Keratinocyte (primary cell): ENCODE measurements at regions not wholly inside any gene's neighbourhood (a gene's known extent, or its start where the extent isn't known, plus 50 kb on each side); places are given as distances from the start of the nearest gene placed in this dataset.

Source experiments
- DNase-seq: peaks from one replicate; pipeline ENCODE4 v3.0.0-alpha.2; 2011; ENCODE audit warnings: low read depth, missing footprints, low spot score
- FAIRE-seq: peaks from 2 replicates; lab custom pipeline; 2011; peaks lifted over from hg19 to GRCh38; lab: Jason Lieb, UNC
- H2AFZ ChIP-seq: 2 replicates; pipeline ENCODE4 v1.6.0; 2012; ENCODE audit warnings: low read length, control low read depth, inconsistent platforms; ENCODE audit not compliant: control insufficient read depth
- H3K27ac ChIP-seq: 2 replicates; pipeline ENCODE4 v1.5.1; 2011; ENCODE audit warnings: low read length; ENCODE audit not compliant: control insufficient read depth, insufficient read depth
- H3K27me3 ChIP-seq: 3 replicates; pipeline ENCODE4 v1.6.0; 2011; ENCODE audit warnings: low read length; ENCODE audit not compliant: control insufficient read depth, insufficient read depth; ENCODE audit errors: extremely low read depth
- H3K36me3 ChIP-seq, 2 experiments: 2 replicates in 1 of 2; 3 replicates in 1 of 2; pipeline ENCODE4 v1.5.1; 2011; ENCODE audit warnings: low read length in 2 of 2, mild to moderate bottlenecking in 1 of 2; ENCODE audit not compliant: control insufficient read depth in 2 of 2, insufficient read depth in 2 of 2; ENCODE audit errors: extremely low read depth in 1 of 2
- H3K4me1 ChIP-seq: 3 replicates; pipeline ENCODE4 v1.5.1; 2011; ENCODE audit warnings: low read length; ENCODE audit not compliant: control insufficient read depth, insufficient read depth; ENCODE audit errors: extremely low read depth
- H3K4me2 ChIP-seq: 3 replicates; pipeline ENCODE4 v1.6.0; 2011; ENCODE audit warnings: low read depth, low read length; ENCODE audit not compliant: control insufficient read depth, insufficient read depth; ENCODE audit errors: extremely low read depth
- H3K4me3 ChIP-seq, 3 experiments: fragments of 200-600 bp in 1 of 3; sonication (generic) in 1 of 3; 2 replicates in 2 of 3; 3 replicates in 1 of 3; pipeline ENCODE4 v1.5.1; 2011 to 2016; ENCODE audit warnings: low read length in 3 of 3, mild to moderate bottlenecking in 3 of 3, control low read depth in 2 of 3, inconsistent platforms in 1 of 3, low read depth in 1 of 3, mixed read lengths in 1 of 3, mixed run types in 1 of 3, moderate library complexity in 1 of 3; ENCODE audit not compliant: control insufficient read depth in 2 of 3, insufficient read depth in 2 of 3; ENCODE audit errors: extremely low read depth in 1 of 3
- H3K79me2 ChIP-seq: 2 replicates; pipeline ENCODE4 v1.6.0; 2012; ENCODE audit warnings: low read length; ENCODE audit not compliant: control insufficient read depth, insufficient read depth
- H3K9ac ChIP-seq: 3 replicates; pipeline ENCODE4 v1.6.0; 2011; ENCODE audit warnings: low read length; ENCODE audit not compliant: control insufficient read depth, insufficient read depth; ENCODE audit errors: extremely low read depth
- H3K9me1 ChIP-seq: 3 replicates; pipeline ENCODE4 v1.6.0; 2011; ENCODE audit warnings: low read length; ENCODE audit not compliant: control insufficient read depth, insufficient read depth; ENCODE audit errors: extremely low read depth
- H3K9me3 ChIP-seq: 2 replicates; pipeline ENCODE4 v1.5.1; 2012; ENCODE audit warnings: low read depth, low read length; ENCODE audit not compliant: control insufficient read depth
- H4K20me1 ChIP-seq: 3 replicates; pipeline ENCODE4 v1.6.0; 2011; ENCODE audit warnings: low read length; ENCODE audit not compliant: control insufficient read depth, insufficient read depth; ENCODE audit errors: extremely low read depth
- EZH2 ChIP-seq: IDR thresholded peaks from one replicate; pipeline ENCODE4 v1.6.1; 2012; ENCODE audit warnings: inconsistent platforms, mild to moderate bottlenecking, low read length, moderate library complexity
- dilution Hi-C: fragments of 300-500 bp; cut with MboI; formaldehyde crosslinking; loops from one replicate; pipeline ENCODE4 v1.7.0; 2020; ENCODE audit warnings: low sequenced_read_pairs; ENCODE audit not compliant: extremely low pct_ligation_motif_present
- TF ChIP-seq, protein P1 (sequence below), 3 experiments: IDR thresholded peaks in 1 of 3; conservative IDR thresholded peaks in 1 of 3; optimal IDR thresholded peaks in 1 of 3; 2 replicates in 2 of 3; 3 replicates in 1 of 3; pipeline versions ENCODE3 to v1.5.1; 2011; ENCODE audit warnings: low read length in 3 of 3, mild to moderate bottlenecking in 3 of 3, moderate library complexity in 2 of 3, control low read depth in 1 of 3, inconsistent platforms in 1 of 3; ENCODE audit not compliant: insufficient read depth in 2 of 3; ENCODE audit errors: extremely low read depth in 1 of 3

DNA sequence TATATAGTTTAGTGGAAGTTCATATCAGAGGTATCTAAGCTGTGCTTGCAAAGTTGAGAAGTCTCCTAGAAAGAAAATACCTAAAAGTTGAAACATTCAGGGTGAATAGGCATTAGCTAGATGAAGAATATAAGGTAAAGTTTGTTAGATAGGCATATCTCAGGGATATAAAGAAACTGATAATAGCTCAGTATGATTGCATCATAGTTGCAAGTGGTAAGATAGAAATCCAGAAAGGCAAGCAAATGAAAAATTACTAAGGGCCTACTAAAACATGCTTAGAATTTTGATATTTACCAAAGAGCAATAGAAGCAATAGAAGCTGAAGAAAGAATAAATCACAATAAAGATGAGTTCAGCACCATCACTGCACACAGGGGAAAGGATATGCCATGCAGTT is 610.0 kb upstream of the ADGRL3 start:
- H3K9ac ChIP-seq = no peak overlapping the region
- no peak overlapping the region for H3K4me3 ChIP-seq
- FAIRE-seq = no peak
- no peak overlapping the region for H2AFZ ChIP-seq
- H3K4me1 ChIP-seq = peaks cover 14% of the 10 kb centered on the region
- H3K27me3 ChIP-seq = no peaks in the 10 kb centered on the region
- no peaks in the 10 kb centered on the region for H3K9me1 ChIP-seq
- dilution Hi-C loops = no loop called here
- H4K20me1 ChIP-seq = no peaks in the 10 kb centered on the region
- H3K9me3 ChIP-seq = no peaks in the 10 kb centered on the region
- TF ChIP-seq, protein P1, sequence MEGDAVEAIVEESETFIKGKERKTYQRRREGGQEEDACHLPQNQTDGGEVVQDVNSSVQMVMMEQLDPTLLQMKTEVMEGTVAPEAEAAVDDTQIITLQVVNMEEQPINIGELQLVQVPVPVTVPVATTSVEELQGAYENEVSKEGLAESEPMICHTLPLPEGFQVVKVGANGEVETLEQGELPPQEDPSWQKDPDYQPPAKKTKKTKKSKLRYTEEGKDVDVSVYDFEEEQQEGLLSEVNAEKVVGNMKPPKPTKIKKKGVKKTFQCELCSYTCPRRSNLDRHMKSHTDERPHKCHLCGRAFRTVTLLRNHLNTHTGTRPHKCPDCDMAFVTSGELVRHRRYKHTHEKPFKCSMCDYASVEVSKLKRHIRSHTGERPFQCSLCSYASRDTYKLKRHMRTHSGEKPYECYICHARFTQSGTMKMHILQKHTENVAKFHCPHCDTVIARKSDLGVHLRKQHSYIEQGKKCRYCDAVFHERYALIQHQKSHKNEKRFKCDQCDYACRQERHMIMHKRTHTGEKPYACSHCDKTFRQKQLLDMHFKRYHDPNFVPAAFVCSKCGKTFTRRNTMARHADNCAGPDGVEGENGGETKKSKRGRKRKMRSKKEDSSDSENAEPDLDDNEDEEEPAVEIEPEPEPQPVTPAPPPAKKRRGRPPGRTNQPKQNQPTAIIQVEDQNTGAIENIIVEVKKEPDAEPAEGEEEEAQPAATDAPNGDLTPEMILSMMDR (optimal IDR thresholded peaks at IDR 0.05 in 1 of 3, IDR thresholded peaks at IDR 0.05 in 1 of 3, conservative IDR thresholded peaks at IDR 0.05 in 1 of 3; ENCODE audit: extremely low read depth in 1 of 3, insufficient read depth in 2 of 3, low read length in 3 of 3) = no peak
- no peak for TF ChIP-seq EZH2
- no peak for DNase-seq
- no peak overlapping the region for H3K27ac ChIP-seq
- H3K79me2 ChIP-seq = no peaks in the 10 kb centered on the region
- no peaks in the 10 kb centered on the region for H3K36me3 ChIP-seq
- no peak overlapping the region for H3K4me2 ChIP-seq

DNA sequence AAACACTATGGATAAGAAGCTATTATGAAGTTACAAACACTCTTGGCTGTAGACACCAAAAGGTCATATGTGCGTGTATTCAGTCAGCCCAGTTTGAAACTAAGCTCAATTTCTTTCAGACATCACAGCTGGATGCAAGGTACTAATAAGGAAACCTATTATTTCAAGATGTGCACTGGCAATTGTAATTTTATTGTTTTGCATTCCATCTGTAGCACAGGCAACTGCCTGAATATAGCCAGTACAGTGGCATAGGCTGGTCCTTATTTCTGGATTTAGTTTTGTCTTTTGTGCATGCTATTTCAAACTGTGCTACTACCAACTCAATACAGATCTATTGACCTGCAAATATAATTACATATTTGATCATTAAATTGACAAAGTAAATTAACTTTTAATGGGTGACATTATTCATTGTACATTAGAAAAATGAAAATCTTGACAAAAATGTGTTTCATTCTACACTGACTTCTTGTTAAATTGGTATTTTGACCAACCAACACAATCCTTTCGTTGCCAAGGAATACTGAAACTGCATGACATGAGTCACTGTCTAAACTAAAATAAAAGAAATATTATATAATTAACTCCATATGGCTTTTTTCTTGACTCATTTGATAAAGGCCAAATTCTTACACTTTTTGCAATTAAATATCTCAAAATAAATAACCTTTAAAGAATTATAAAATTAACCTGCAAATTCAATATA is 594.3 kb upstream of the ADGRL3 start:
- no peaks in the 10 kb centered on the region for H3K27me3 ChIP-seq
- H3K9me1 ChIP-seq = no peaks in the 10 kb centered on the region
- no peak for DNase-seq
- no peaks in the 10 kb centered on the region for H4K20me1 ChIP-seq
- TF ChIP-seq, protein P1 (optimal IDR thresholded peaks at IDR 0.05 in 1 of 3, IDR thresholded peaks at IDR 0.05 in 1 of 3, conservative IDR thresholded peaks at IDR 0.05 in 1 of 3; ENCODE audit: extremely low read depth in 1 of 3, insufficient read depth in 2 of 3, low read length in 3 of 3) = no peak
- no peak for TF ChIP-seq EZH2
- H3K4me2 ChIP-seq = no peak overlapping the region
- peak; percentile 23 for FAIRE-seq
- no peak overlapping the region for H2AFZ ChIP-seq
- H3K4me3 ChIP-seq = no peak overlapping the region
- H3K9me3 ChIP-seq = no peaks in the 10 kb centered on the region
- dilution Hi-C loops = no loop called here
- no peak overlapping the region for H3K9ac ChIP-seq
- H3K27ac ChIP-seq = no peak overlapping the region
- H3K36me3 ChIP-seq = no peaks in the 10 kb centered on the region
- no peaks in the 10 kb centered on the region for H3K79me2 ChIP-seq
- H3K4me1 ChIP-seq = peaks cover 4% of the 10 kb centered on the region
